ENCODE measurements at regions not wholly inside any gene's neighbourhood (a gene's known extent, or its start where the extent isn't known, plus 50 kb on each side); places are given as distances from the start of the nearest gene placed in this dataset.

- Histone ChIP-seq H3K36me3 (ENCODE audit: control insufficient read depth, insufficient read depth, low read length) (no peaks in the 10 kb centered on the region), H3K27ac (ENCODE audit: insufficient read depth, low read length, poor library complexity, severe bottlenecking) (no peak overlapping the region), H3K4me1 (ENCODE audit: control insufficient read depth, insufficient read depth, low read length, poor library complexity, severe bottlenecking) (no peaks in the 10 kb centered on the region), H3K9me3 (ENCODE audit: control insufficient read depth, low read length) (no peaks in the 10 kb centered on the region), H3K4me3 (ENCODE audit: insufficient read depth, low read depth, low read length, poor library complexity, severe bottlenecking) (no peak overlapping the region), H3K27me3 (replicated peaks; ENCODE audit: control insufficient read depth, insufficient read depth, low read length, poor library complexity, severe bottlenecking) (no peaks in the 10 kb centered on the region)
- no peak for DNase-seq
Measured at GRCh38 chr11:103656382-103656781, 380.1 kb upstream of the DDI1 start.

- no peak for DNase-seq
- Histone ChIP-seq H3K4me3 (ENCODE audit: insufficient read depth, low read depth, low read length, poor library complexity, severe bottlenecking) (no peak overlapping the region), H3K27me3 (replicated peaks; ENCODE audit: control insufficient read depth, insufficient read depth, low read length, poor library complexity, severe bottlenecking) (no peaks in the 10 kb centered on the region), H3K4me1 (ENCODE audit: control insufficient read depth, insufficient read depth, low read length, poor library complexity, severe bottlenecking) (no peaks in the 10 kb centered on the region), H3K36me3 (ENCODE audit: control insufficient read depth, insufficient read depth, low read length) (no peaks in the 10 kb centered on the region), H3K27ac (ENCODE audit: insufficient read depth, low read length, poor library complexity, severe bottlenecking) (no peak overlapping the region), H3K9me3 (ENCODE audit: control insufficient read depth, low read length) (no peaks in the 10 kb centered on the region)
Measured at GRCh38 chr11:103659206-103659618, 377.2 kb upstream of the DDI1 start.

GRCh38 chr11:103659743-103660142 lies 376.7 kb upstream of the DDI1 start:
- no peak for DNase-seq
- H3K27me3 ChIP-seq (replicated peaks; ENCODE audit: control insufficient read depth, insufficient read depth, low read length, poor library complexity, severe bottlenecking): no peaks in the 10 kb centered on the region
- no peaks in the 10 kb centered on the region for H3K36me3 ChIP-seq (ENCODE audit: control insufficient read depth, insufficient read depth, low read length)
- H3K4me3 ChIP-seq (ENCODE audit: insufficient read depth, low read depth, low read length, poor library complexity, severe bottlenecking): no peak overlapping the region
- no peaks in the 10 kb centered on the region for H3K9me3 ChIP-seq (ENCODE audit: control insufficient read depth, low read length)
- H3K4me1 ChIP-seq (ENCODE audit: control insufficient read depth, insufficient read depth, low read length, poor library complexity, severe bottlenecking): no peaks in the 10 kb centered on the region
- no peak overlapping the region for H3K27ac ChIP-seq (ENCODE audit: insufficient read depth, low read length, poor library complexity, severe bottlenecking)

GRCh38 chr11:103661185-103661584 lies 375.3 kb upstream of the DDI1 start:
- no peaks in the 10 kb centered on the region for H3K9me3 ChIP-seq (ENCODE audit: control insufficient read depth, low read length)
- no peak overlapping the region for H3K27ac ChIP-seq (ENCODE audit: insufficient read depth, low read length, poor library complexity, severe bottlenecking)
- DNase-seq: no peak
- H3K4me1 ChIP-seq (ENCODE audit: control insufficient read depth, insufficient read depth, low read length, poor library complexity, severe bottlenecking): no peaks in the 10 kb centered on the region
- H3K27me3 ChIP-seq (replicated peaks; ENCODE audit: control insufficient read depth, insufficient read depth, low read length, poor library complexity, severe bottlenecking): no peaks in the 10 kb centered on the region
- no peak overlapping the region for H3K4me3 ChIP-seq (ENCODE audit: insufficient read depth, low read depth, low read length, poor library complexity, severe bottlenecking)
- H3K36me3 ChIP-seq (ENCODE audit: control insufficient read depth, insufficient read depth, low read length): no peaks in the 10 kb centered on the region

- no peaks in the 10 kb centered on the region for H3K27me3 ChIP-seq (replicated peaks; ENCODE audit: control insufficient read depth, insufficient read depth, low read length, poor library complexity, severe bottlenecking)
- H3K27ac ChIP-seq (ENCODE audit: insufficient read depth, low read length, poor library complexity, severe bottlenecking): no peak overlapping the region
- no peak for DNase-seq
- no peaks in the 10 kb centered on the region for H3K9me3 ChIP-seq (ENCODE audit: control insufficient read depth, low read length)
- H3K4me1 ChIP-seq (ENCODE audit: control insufficient read depth, insufficient read depth, low read length, poor library complexity, severe bottlenecking): no peaks in the 10 kb centered on the region
- no peak overlapping the region for H3K4me3 ChIP-seq (ENCODE audit: insufficient read depth, low read depth, low read length, poor library complexity, severe bottlenecking)
- no peaks in the 10 kb centered on the region for H3K36me3 ChIP-seq (ENCODE audit: control insufficient read depth, insufficient read depth, low read length)
Measured at GRCh38 chr11:103661991-103662390, 374.4 kb upstream of the DDI1 start.

GRCh38 chr11:103662880-103663279 lies 373.6 kb upstream of the DDI1 start:
- H3K27me3 ChIP-seq (replicated peaks; ENCODE audit: control insufficient read depth, insufficient read depth, low read length, poor library complexity, severe bottlenecking): no peaks in the 10 kb centered on the region
- no peak overlapping the region for H3K4me3 ChIP-seq (ENCODE audit: insufficient read depth, low read depth, low read length, poor library complexity, severe bottlenecking)
- H3K9me3 ChIP-seq (ENCODE audit: control insufficient read depth, low read length): no peaks in the 10 kb centered on the region
- no peaks in the 10 kb centered on the region for H3K4me1 ChIP-seq (ENCODE audit: control insufficient read depth, insufficient read depth, low read length, poor library complexity, severe bottlenecking)
- no peak overlapping the region for H3K27ac ChIP-seq (ENCODE audit: insufficient read depth, low read length, poor library complexity, severe bottlenecking)
- DNase-seq: no peak
- H3K36me3 ChIP-seq (ENCODE audit: control insufficient read depth, insufficient read depth, low read length): no peaks in the 10 kb centered on the region

GRCh38 chr11:103668859-103669258 lies 367.6 kb upstream of the DDI1 start:
- Histone ChIP-seq H3K27ac (ENCODE audit: insufficient read depth, low read length, poor library complexity, severe bottlenecking) (no peak overlapping the region), H3K9me3 (ENCODE audit: control insufficient read depth, low read length) (no peaks in the 10 kb centered on the region), H3K27me3 (replicated peaks; ENCODE audit: control insufficient read depth, insufficient read depth, low read length, poor library complexity, severe bottlenecking) (no peaks in the 10 kb centered on the region), H3K36me3 (ENCODE audit: control insufficient read depth, insufficient read depth, low read length) (no peaks in the 10 kb centered on the region), H3K4me1 (ENCODE audit: control insufficient read depth, insufficient read depth, low read length, poor library complexity, severe bottlenecking) (no peaks in the 10 kb centered on the region), H3K4me3 (ENCODE audit: insufficient read depth, low read depth, low read length, poor library complexity, severe bottlenecking) (no peak overlapping the region)
- no peak for DNase-seq

- H3K27ac ChIP-seq (ENCODE audit: insufficient read depth, low read length, poor library complexity, severe bottlenecking): no peak overlapping the region
Measured at GRCh38 chr11:103671143-103671651, 365.2 kb upstream of the DDI1 start.

GRCh38 chr11:103673773-103674172 lies 362.7 kb upstream of the DDI1 start:
- DNase-seq: no peak

More at GRCh38 chr11:103671143-103671651, 365.2 kb upstream of the DDI1 start:
- H3K4me3 ChIP-seq (ENCODE audit: insufficient read depth, low read depth, low read length, poor library complexity, severe bottlenecking): no peak overlapping the region
- H3K4me1 ChIP-seq (ENCODE audit: control insufficient read depth, insufficient read depth, low read length, poor library complexity, severe bottlenecking): no peaks in the 10 kb centered on the region
- DNase-seq: no peak
- no peaks in the 10 kb centered on the region for H3K9me3 ChIP-seq (ENCODE audit: control insufficient read depth, low read length)
- H3K27me3 ChIP-seq (replicated peaks; ENCODE audit: control insufficient read depth, insufficient read depth, low read length, poor library complexity, severe bottlenecking): no peaks in the 10 kb centered on the region
- H3K36me3 ChIP-seq (ENCODE audit: control insufficient read depth, insufficient read depth, low read length): no peaks in the 10 kb centered on the region

GRCh38 chr11:103676413-103676812 lies 360.0 kb upstream of the DDI1 start:
- DNase-seq: no peak
- no peaks in the 10 kb centered on the region for H3K9me3 ChIP-seq (ENCODE audit: control insufficient read depth, low read length)
- no peaks in the 10 kb centered on the region for H3K27me3 ChIP-seq (replicated peaks; ENCODE audit: control insufficient read depth, insufficient read depth, low read length, poor library complexity, severe bottlenecking)
- H3K36me3 ChIP-seq (ENCODE audit: control insufficient read depth, insufficient read depth, low read length): no peaks in the 10 kb centered on the region
- H3K27ac ChIP-seq (ENCODE audit: insufficient read depth, low read length, poor library complexity, severe bottlenecking): no peak overlapping the region
- no peak overlapping the region for H3K4me3 ChIP-seq (ENCODE audit: insufficient read depth, low read depth, low read length, poor library complexity, severe bottlenecking)
- no peaks in the 10 kb centered on the region for H3K4me1 ChIP-seq (ENCODE audit: control insufficient read depth, insufficient read depth, low read length, poor library complexity, severe bottlenecking)

More at GRCh38 chr11:103673773-103674172, 362.7 kb upstream of the DDI1 start:
- Histone ChIP-seq H3K4me1 (ENCODE audit: control insufficient read depth, insufficient read depth, low read length, poor library complexity, severe bottlenecking) (no peaks in the 10 kb centered on the region), H3K27me3 (replicated peaks; ENCODE audit: control insufficient read depth, insufficient read depth, low read length, poor library complexity, severe bottlenecking) (no peaks in the 10 kb centered on the region), H3K4me3 (ENCODE audit: insufficient read depth, low read depth, low read length, poor library complexity, severe bottlenecking) (no peak overlapping the region), H3K36me3 (ENCODE audit: control insufficient read depth, insufficient read depth, low read length) (no peaks in the 10 kb centered on the region), H3K27ac (ENCODE audit: insufficient read depth, low read length, poor library complexity, severe bottlenecking) (no peak overlapping the region), H3K9me3 (ENCODE audit: control insufficient read depth, low read length) (no peaks in the 10 kb centered on the region)

Data from effector memory CD4-positive, alpha-beta T cell (primary cell).